ENCODE measurements at regions not wholly inside any gene's neighbourhood (a gene's known extent, or its start where the extent isn't known, plus 50 kb on each side); places are given as distances from the start of the nearest gene placed in this dataset.

DNA sequence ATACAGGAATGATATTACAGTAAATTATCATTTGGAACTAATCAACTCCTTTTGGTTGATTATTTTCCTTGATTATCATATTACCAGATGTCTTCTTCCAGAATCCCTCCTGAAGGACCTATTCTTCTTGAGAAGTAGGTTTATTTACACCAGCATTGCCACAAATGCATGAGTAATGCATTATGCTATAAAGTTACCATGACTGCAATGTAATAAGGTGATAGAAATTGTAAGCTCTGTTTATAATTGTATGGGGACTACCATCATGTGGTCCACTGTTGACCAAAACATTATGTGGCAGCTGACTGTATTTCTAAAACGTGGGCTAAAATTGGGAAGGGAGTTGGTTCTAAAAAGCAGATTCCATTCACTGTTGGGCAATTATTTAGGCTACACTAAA, 602.2 kb downstream of the NYAP2 start:
- TF ChIP-seq POLR2A (IDR thresholded peaks at IDR 0.05), result no peak
- TF ChIP-seq, protein P1, sequence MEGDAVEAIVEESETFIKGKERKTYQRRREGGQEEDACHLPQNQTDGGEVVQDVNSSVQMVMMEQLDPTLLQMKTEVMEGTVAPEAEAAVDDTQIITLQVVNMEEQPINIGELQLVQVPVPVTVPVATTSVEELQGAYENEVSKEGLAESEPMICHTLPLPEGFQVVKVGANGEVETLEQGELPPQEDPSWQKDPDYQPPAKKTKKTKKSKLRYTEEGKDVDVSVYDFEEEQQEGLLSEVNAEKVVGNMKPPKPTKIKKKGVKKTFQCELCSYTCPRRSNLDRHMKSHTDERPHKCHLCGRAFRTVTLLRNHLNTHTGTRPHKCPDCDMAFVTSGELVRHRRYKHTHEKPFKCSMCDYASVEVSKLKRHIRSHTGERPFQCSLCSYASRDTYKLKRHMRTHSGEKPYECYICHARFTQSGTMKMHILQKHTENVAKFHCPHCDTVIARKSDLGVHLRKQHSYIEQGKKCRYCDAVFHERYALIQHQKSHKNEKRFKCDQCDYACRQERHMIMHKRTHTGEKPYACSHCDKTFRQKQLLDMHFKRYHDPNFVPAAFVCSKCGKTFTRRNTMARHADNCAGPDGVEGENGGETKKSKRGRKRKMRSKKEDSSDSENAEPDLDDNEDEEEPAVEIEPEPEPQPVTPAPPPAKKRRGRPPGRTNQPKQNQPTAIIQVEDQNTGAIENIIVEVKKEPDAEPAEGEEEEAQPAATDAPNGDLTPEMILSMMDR (IDR thresholded peaks at IDR 0.05), result no peak

Measured in testis (tissue), 2 donors.